Neural crest cell (in vitro differentiated cells): ENCODE measurements at regions not wholly inside any gene's neighbourhood (a gene's known extent, or its start where the extent isn't known, plus 50 kb on each side); places are given as distances from the start of the nearest gene placed in this dataset.

ENCODE experiments used
- DNase-seq: peaks from one replicate; pipeline ENCODE4 v3.0.0; 2021; ENCODE audit warnings: low read depth, mixed read lengths, low spot score
- H3K27ac Mint-ChIP-seq: one replicate; pipeline ENCODE4 v1.8.0; 2021; ENCODE audit warnings: mild to moderate bottlenecking, mixed read lengths; ENCODE audit not compliant: unreplicated experiment
- H3K27me3 Mint-ChIP-seq: 2 replicates; pipeline ENCODE4 v1.8.0; 2021; ENCODE audit warnings: low read depth, mild to moderate bottlenecking, mixed read lengths
- H3K36me3 Mint-ChIP-seq: 2 replicates; pipeline ENCODE4 v1.8.0; 2021; ENCODE audit warnings: low read depth, mild to moderate bottlenecking, mixed read lengths
- H3K4me1 Mint-ChIP-seq: 2 replicates; pipeline ENCODE4 v1.8.0; 2021; ENCODE audit warnings: mixed read lengths
- H3K4me3 Mint-ChIP-seq: one replicate; pipeline ENCODE4 v1.8.0; 2021; ENCODE audit warnings: mild to moderate bottlenecking, mixed read lengths
- H3K9me3 Mint-ChIP-seq: 2 replicates; pipeline ENCODE4 v1.8.0; 2021; ENCODE audit warnings: mixed read lengths
- CTCF ChIP-seq: fragments of 200-600 bp; sonication (generic); conservative IDR thresholded peaks from 2 replicates; pipeline ENCODE4 v1.5.0; 2021; ENCODE audit warnings: antibody characterized with exemption, mild to moderate bottlenecking

GRCh38 chr1:187076922-187077321 is 248.2 kb downstream of the PLA2G4A start:
- H3K27me3 Mint-ChIP-seq, result no peaks in the 10 kb centered on the region
- H3K9me3 Mint-ChIP-seq, result peaks cover 6% of the 10 kb centered on the region
- no peak overlapping the region for H3K4me3 Mint-ChIP-seq
- no peak overlapping the region for H3K27ac Mint-ChIP-seq
- no peaks in the 10 kb centered on the region for H3K4me1 Mint-ChIP-seq
- no peak for DNase-seq
- no peak for TF ChIP-seq CTCF
- H3K36me3 Mint-ChIP-seq, result peaks cover 4% of the 10 kb centered on the region

GRCh38 chr1:187078321-187078720 is 249.6 kb downstream of the PLA2G4A start:
- Mint-ChIP-seq H3K36me3 (peaks cover 4% of the 10 kb centered on the region), H3K4me1 (no peaks in the 10 kb centered on the region), H3K9me3 (peaks cover 6% of the 10 kb centered on the region), H3K27me3 (no peaks in the 10 kb centered on the region), H3K4me3 (no peak overlapping the region), H3K27ac (no peak overlapping the region)
- DNase-seq, result no peak
- no peak for TF ChIP-seq CTCF

GRCh38 chr1:187078916-187079315 is 250.2 kb downstream of the PLA2G4A start:
- Mint-ChIP-seq H3K27ac (no peak overlapping the region), H3K4me3 (no peak overlapping the region), H3K4me1 (no peaks in the 10 kb centered on the region), H3K27me3 (no peaks in the 10 kb centered on the region), H3K36me3 (peaks cover 4% of the 10 kb centered on the region), H3K9me3 (peaks cover 6% of the 10 kb centered on the region)
- no peak for DNase-seq
- no peak for TF ChIP-seq CTCF

DNA sequence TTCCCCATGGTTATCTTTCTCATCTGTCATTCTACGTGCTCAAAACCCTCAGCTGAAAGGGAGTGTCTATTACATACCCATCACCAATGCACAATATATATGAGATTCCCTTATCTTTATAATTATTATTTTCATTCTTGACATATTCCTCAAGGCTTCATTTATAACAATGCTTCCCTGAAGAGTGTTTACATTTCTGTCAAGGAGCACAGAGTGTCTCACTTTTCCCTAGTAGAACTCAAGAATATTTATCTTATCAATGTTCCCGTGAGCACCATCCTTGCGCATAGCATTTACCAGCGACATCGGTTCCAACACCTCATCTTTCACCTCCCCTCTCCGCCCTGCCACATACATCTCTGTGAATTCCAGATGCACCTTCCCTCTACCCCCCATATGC is 250.6 kb downstream of the PLA2G4A start:
- no peaks in the 10 kb centered on the region for H3K27me3 Mint-ChIP-seq
- peaks cover 6% of the 10 kb centered on the region for H3K9me3 Mint-ChIP-seq
- no peak overlapping the region for H3K27ac Mint-ChIP-seq
- H3K36me3 Mint-ChIP-seq, result peaks cover 4% of the 10 kb centered on the region
- no peaks in the 10 kb centered on the region for H3K4me1 Mint-ChIP-seq
- DNase-seq, result no peak
- no peak overlapping the region for H3K4me3 Mint-ChIP-seq
- no peak for TF ChIP-seq CTCF

DNA sequence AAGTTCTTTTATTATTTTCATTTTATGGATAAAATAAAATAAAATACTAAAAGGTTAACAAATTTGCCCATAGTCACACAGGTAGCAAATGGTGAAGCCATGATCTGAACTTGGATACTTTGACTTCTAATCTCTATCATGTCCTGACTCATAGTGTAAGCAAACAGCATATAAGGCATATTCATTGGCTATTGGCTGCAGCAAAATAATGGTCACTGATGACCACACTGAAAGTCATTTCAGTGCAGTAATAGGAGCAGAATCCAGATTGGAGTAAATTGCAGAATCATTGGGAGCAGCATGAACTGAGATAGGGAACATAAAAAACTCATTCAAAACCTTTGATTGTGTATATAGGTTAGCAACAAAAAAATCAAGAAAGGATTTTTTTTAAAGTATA is 262.9 kb downstream of the PLA2G4A start:
- no peaks in the 10 kb centered on the region for H3K27me3 Mint-ChIP-seq
- H3K4me1 Mint-ChIP-seq, result no peaks in the 10 kb centered on the region
- no peak overlapping the region for H3K27ac Mint-ChIP-seq
- peaks cover 5% of the 10 kb centered on the region for H3K9me3 Mint-ChIP-seq
- DNase-seq, result no peak
- TF ChIP-seq CTCF, result no peak
- no peak overlapping the region for H3K4me3 Mint-ChIP-seq
- peaks cover 4% of the 10 kb centered on the region for H3K36me3 Mint-ChIP-seq

GRCh38 chr1:187092104-187092503 is 263.4 kb downstream of the PLA2G4A start:
- Mint-ChIP-seq H3K9me3 (peaks cover 5% of the 10 kb centered on the region), H3K27ac (no peak overlapping the region), H3K4me3 (no peak overlapping the region), H3K27me3 (no peaks in the 10 kb centered on the region), H3K36me3 (peaks cover 4% of the 10 kb centered on the region), H3K4me1 (no peaks in the 10 kb centered on the region)
- no peak for TF ChIP-seq CTCF
- DNase-seq, result no peak
